ENCODE measurements at regions not wholly inside any gene's neighbourhood (a gene's known extent, or its start where the extent isn't known, plus 50 kb on each side); places are given as distances from the start of the nearest gene placed in this dataset.

DNA sequence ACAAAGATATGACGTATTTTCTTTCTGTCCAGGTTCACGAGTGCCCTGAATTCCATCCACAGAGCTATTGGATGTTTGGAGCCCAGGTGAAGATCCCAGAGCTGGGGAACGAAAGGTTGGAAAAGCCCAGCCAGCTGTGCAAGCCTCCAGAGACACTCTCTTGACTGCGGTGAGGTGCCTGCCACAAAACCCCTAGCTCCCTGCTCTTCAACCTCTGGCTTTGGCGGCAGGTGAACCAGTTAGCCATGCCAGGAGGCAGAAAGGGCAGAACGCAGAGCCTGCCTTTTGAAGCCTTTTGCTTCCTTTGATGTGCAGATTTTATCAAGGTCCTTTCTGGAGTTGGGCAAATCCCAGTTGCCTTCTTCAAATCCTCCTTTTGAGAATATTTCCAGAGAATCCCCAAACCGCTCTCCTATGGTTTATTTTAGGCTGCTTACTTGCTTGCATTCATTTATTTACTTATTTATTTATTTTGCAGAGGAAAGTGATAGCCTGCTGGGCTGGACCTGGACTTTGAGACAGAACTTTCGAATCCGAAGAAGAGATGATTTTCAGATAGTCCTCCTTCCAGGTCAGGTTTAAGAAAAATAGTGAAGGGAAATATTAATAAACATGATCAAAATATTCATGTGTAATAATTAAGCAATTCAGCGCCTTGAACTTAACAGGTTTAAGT, 411.2 kb upstream of the TBX3 start:
- TF ChIP-seq, protein P1, sequence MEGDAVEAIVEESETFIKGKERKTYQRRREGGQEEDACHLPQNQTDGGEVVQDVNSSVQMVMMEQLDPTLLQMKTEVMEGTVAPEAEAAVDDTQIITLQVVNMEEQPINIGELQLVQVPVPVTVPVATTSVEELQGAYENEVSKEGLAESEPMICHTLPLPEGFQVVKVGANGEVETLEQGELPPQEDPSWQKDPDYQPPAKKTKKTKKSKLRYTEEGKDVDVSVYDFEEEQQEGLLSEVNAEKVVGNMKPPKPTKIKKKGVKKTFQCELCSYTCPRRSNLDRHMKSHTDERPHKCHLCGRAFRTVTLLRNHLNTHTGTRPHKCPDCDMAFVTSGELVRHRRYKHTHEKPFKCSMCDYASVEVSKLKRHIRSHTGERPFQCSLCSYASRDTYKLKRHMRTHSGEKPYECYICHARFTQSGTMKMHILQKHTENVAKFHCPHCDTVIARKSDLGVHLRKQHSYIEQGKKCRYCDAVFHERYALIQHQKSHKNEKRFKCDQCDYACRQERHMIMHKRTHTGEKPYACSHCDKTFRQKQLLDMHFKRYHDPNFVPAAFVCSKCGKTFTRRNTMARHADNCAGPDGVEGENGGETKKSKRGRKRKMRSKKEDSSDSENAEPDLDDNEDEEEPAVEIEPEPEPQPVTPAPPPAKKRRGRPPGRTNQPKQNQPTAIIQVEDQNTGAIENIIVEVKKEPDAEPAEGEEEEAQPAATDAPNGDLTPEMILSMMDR (IDR thresholded peaks at IDR 0.05; ENCODE audit: poor library complexity), result no peak
- TF ChIP-seq EZH2phosphoT487 (IDR thresholded peaks at IDR 0.05; ENCODE audit: low read depth, severe bottlenecking, unreplicated experiment), result no peak

Data from hepatocyte (in vitro differentiated cells).